ENCODE measurements at regions not wholly inside any gene's neighbourhood (a gene's known extent, or its start where the extent isn't known, plus 50 kb on each side); places are given as distances from the start of the nearest gene placed in this dataset.

GRCh38 chr3:182413682-182414081 is 379.6 kb upstream of the ATP11B start:
- TF ChIP-seq CTCF (IDR thresholded peaks at IDR 0.05; ENCODE audit: low read depth, low read length, poor library complexity, severe bottlenecking): no peak
- TF ChIP-seq EZH2phosphoT487 (IDR thresholded peaks at IDR 0.05; ENCODE audit: borderline replicate concordance, low read length): no peak
